Liver (tissue), 3 donors: ENCODE measurements at regions not wholly inside any gene's neighbourhood (a gene's known extent, or its start where the extent isn't known, plus 50 kb on each side); places are given as distances from the start of the nearest gene placed in this dataset.

ENCODE experiments used
- ATF3 ChIP-seq: IDR thresholded peaks from 2 replicates; pipeline ENCODE4 v1.6.1; 2016; ENCODE audit warnings: antibody characterized with exemption
- CTCF ChIP-seq: fragments of 150-350 bp; IDR thresholded peaks from 2 replicates; pipeline ENCODE4 v1.5.1; 2017; ENCODE audit warnings: improper control_type of control experiment, low read depth, low read length; ENCODE audit not compliant: missing input control
- EGR1 ChIP-seq, 2 donors: IDR thresholded peaks; 2 replicates each; pipeline ENCODE4 v1.6.1; 2016 to 2018; ENCODE audit warnings: antibody characterized with exemption in 2 of 2, low read depth in 2 of 2
- FOXA1 ChIP-seq: IDR thresholded peaks from 2 replicates; pipeline ENCODE4 v1.6.1; 2016; ENCODE audit warnings: antibody characterized with exemption
- GABPA ChIP-seq, 2 donors: IDR thresholded peaks in 1 of 2; conservative IDR thresholded peaks in 1 of 2; 2 replicates each; pipeline ENCODE4 v1.6.1; 2016; ENCODE audit warnings: antibody characterized with exemption in 2 of 2, mild to moderate bottlenecking in 1 of 2, moderate library complexity in 1 of 2
- HNF4G ChIP-seq: IDR thresholded peaks from 2 replicates; pipeline ENCODE4 v1.6.1; 2016; ENCODE audit warnings: antibody characterized with exemption
- JUND ChIP-seq, 2 donors: IDR thresholded peaks; 2 replicates each; pipeline ENCODE4 v1.6.1; 2016; ENCODE audit warnings: antibody characterized with exemption in 2 of 2
- RAD21 ChIP-seq, 2 donors: IDR thresholded peaks; 2 replicates each; pipeline ENCODE4 v1.6.1; 2016; ENCODE audit warnings: antibody characterized with exemption in 2 of 2, mild to moderate bottlenecking in 2 of 2
- RXRA ChIP-seq, 2 donors: IDR thresholded peaks; 2 replicates each; pipeline ENCODE4 v1.6.1; 2017 to 2018; ENCODE audit warnings: antibody characterized with exemption in 2 of 2, mild to moderate bottlenecking in 1 of 2
- TAF1 ChIP-seq: conservative IDR thresholded peaks from 2 replicates; pipeline ENCODE4 v1.6.1; 2016; ENCODE audit warnings: antibody characterized with exemption, mild to moderate bottlenecking
- YY1 ChIP-seq: IDR thresholded peaks from 2 replicates; pipeline ENCODE4 v1.6.1; 2016; ENCODE audit warnings: antibody characterized with exemption, mild to moderate bottlenecking
- ZBTB33 ChIP-seq: IDR thresholded peaks from 2 replicates; pipeline ENCODE4 v1.6.1; 2016; ENCODE audit warnings: antibody characterized with exemption
- donor health status: healthy.
- donor health status: healthy.

GRCh38 chr14:28284546-28285300, 481.9 kb upstream of the FOXG1 start:
- TF ChIP-seq GABPA (IDR thresholded peaks at IDR 0.05 in 1 of 2, conservative IDR thresholded peaks at IDR 0.05 in 1 of 2) (no peak), ATF3 (no peak), EGR1 (IDR thresholded peaks at IDR 0.05; ENCODE audit: low read depth in 2 of 2) (no peak), CTCF (no peak), RXRA (IDR thresholded peaks at IDR 0.05) (no peak), RAD21 (IDR thresholded peaks at IDR 0.05) (no peak), FOXA1 (no peak), YY1 (no peak), HNF4G (no peak), JUND (IDR thresholded peaks at IDR 0.05) (no peak), TAF1 (no peak), ZBTB33 (no peak)
